Natural killer cell (primary cell): ENCODE measurements at regions not wholly inside any gene's neighbourhood (a gene's known extent, or its start where the extent isn't known, plus 50 kb on each side); places are given as distances from the start of the nearest gene placed in this dataset.
"Not testable (repeated sequence)": the region's sequence is repeated elsewhere in the genome, so short reads cannot be mapped to it uniquely, and the experiment has no call there.

Experiments used
- ATAC-seq, 3 donors: fragments of 150-1000 bp in 2 of 3; fragments of 200-7000 bp in 1 of 3; cut with Tn5 transposase; 1 replicate in 1 of 3; 2 replicates in 2 of 3; pipeline ENCODE4 v1.10.0; 2021; ENCODE audit warnings: mild to moderate bottlenecking in 2 of 3, moderate library complexity in 2 of 3
- DNase-seq, 2 donors: peaks; one replicate each; pipeline versions ENCODE4 v3.0.0 to v3.0.0-alpha.2; 2013 to 2021; ENCODE audit warnings: mixed read lengths in 1 of 2
- H3K27ac ChIP-seq: one replicate; pipeline ENCODE4 v1.5.1; 2013; ENCODE audit warnings: mild to moderate bottlenecking, low read length
- H3K27me3 ChIP-seq: one replicate; pipeline ENCODE4 v1.6.1; 2013; ENCODE audit warnings: low read length; ENCODE audit not compliant: control insufficient read depth, insufficient read depth
- H3K36me3 ChIP-seq: one replicate; pipeline ENCODE4 v1.6.1; 2013; ENCODE audit warnings: low read length; ENCODE audit not compliant: control insufficient read depth, insufficient read depth
- H3K4me1 ChIP-seq: one replicate; pipeline ENCODE4 v1.6.1; 2013; ENCODE audit warnings: low read length; ENCODE audit not compliant: control insufficient read depth, insufficient read depth
- H3K4me3 ChIP-seq: one replicate; pipeline ENCODE4 v1.5.1; 2013; ENCODE audit warnings: low read length
- H3K9me3 ChIP-seq: one replicate; pipeline ENCODE4 v1.6.1; 2013; ENCODE audit warnings: low read length; ENCODE audit not compliant: control insufficient read depth, insufficient read depth
- H3K27ac Mint-ChIP-seq, 2 donors: one replicate each; pipeline ENCODE4 v1.8.0; 2022; ENCODE audit warnings: mild to moderate bottlenecking in 2 of 2, mixed read lengths in 2 of 2, moderate library complexity in 1 of 2
- H3K27me3 Mint-ChIP-seq, 2 donors: one replicate each; pipeline ENCODE4 v1.8.0; 2022; ENCODE audit warnings: low read depth in 2 of 2, mixed read lengths in 2 of 2
- H3K36me3 Mint-ChIP-seq: one replicate; pipeline ENCODE4 v1.8.0; 2022; ENCODE audit warnings: mixed read lengths
- H3K4me1 Mint-ChIP-seq, 2 donors: one replicate each; pipeline ENCODE4 v1.8.0; 2022; ENCODE audit warnings: mixed read lengths in 2 of 2
- H3K4me3 Mint-ChIP-seq: one replicate; pipeline ENCODE4 v1.8.0; 2022; ENCODE audit warnings: mild to moderate bottlenecking, moderate library complexity, mixed read lengths
- H3K9me3 Mint-ChIP-seq, 2 donors: one replicate each; pipeline ENCODE4 v1.8.0; 2022; ENCODE audit warnings: mixed read lengths in 2 of 2
- WGBS: methylation state at CpG from one replicate; pipeline ENCODE4 v1.1.7; 2013; ENCODE audit warnings: missing lambda C conversion rate; ENCODE audit not compliant: insufficient coverage; 5-methylcytosine and 5-hydroxymethylcytosine counted together
- intact Hi-C: fragments of 100-400 bp; cut with micrococcal nuclease; formaldehyde crosslinking; loops from one replicate; pipeline ENCODE4 v1.14.2; 2022
- TF ChIP-seq, protein P1 (sequence below): fragments of 200-600 bp; IDR thresholded peaks from one replicate; pipeline ENCODE4 v1.8.0; 2022; ENCODE audit warnings: antibody characterized with exemption

DNA sequence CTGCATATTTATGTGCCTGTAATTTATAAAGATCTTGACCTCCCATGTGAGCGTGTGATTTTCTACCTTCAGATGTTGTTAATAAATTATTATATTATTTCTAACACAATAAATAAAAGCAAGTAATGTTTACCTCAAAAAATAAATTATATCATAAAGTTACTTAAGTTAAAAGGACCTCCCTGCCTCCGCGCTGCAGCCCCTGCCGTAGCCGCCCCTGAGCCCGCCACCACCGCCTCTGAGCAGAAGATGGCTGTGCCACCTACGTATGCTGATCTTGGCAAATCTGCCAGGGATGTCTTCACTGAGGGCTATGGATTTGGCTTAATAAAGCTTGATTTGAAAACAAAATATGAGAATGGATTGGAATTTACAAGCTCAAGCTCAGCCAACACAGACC lies 119.6 kb upstream of the BRWD3 start:
- Mint-ChIP-seq H3K27me3 (no peaks in the 10 kb centered on the region), H3K4me1 (no peaks in the 10 kb centered on the region), H3K27ac (no peak overlapping the region), H3K4me3 (no peak overlapping the region), H3K36me3 (peaks cover 10% of the 10 kb centered on the region), H3K9me3 (peaks cover 3 to 6% of the 10 kb centered on the region in 2 donors)
- Histone ChIP-seq H3K36me3 (no peaks in the 10 kb centered on the region), H3K4me1 (no peaks in the 10 kb centered on the region), H3K9me3 (peaks cover 6% of the 10 kb centered on the region), H3K27me3 (no peaks in the 10 kb centered on the region), H3K27ac (no peak overlapping the region), H3K4me3 (no peak overlapping the region)
- ATAC-seq (no peak), DNase-seq (no peak)
- intact Hi-C loops = no loop called here
- TF ChIP-seq, protein P1, sequence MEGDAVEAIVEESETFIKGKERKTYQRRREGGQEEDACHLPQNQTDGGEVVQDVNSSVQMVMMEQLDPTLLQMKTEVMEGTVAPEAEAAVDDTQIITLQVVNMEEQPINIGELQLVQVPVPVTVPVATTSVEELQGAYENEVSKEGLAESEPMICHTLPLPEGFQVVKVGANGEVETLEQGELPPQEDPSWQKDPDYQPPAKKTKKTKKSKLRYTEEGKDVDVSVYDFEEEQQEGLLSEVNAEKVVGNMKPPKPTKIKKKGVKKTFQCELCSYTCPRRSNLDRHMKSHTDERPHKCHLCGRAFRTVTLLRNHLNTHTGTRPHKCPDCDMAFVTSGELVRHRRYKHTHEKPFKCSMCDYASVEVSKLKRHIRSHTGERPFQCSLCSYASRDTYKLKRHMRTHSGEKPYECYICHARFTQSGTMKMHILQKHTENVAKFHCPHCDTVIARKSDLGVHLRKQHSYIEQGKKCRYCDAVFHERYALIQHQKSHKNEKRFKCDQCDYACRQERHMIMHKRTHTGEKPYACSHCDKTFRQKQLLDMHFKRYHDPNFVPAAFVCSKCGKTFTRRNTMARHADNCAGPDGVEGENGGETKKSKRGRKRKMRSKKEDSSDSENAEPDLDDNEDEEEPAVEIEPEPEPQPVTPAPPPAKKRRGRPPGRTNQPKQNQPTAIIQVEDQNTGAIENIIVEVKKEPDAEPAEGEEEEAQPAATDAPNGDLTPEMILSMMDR = no peak
- WGBS = 98% methylated on average over 7 of the region's 8 CpGs

DNA sequence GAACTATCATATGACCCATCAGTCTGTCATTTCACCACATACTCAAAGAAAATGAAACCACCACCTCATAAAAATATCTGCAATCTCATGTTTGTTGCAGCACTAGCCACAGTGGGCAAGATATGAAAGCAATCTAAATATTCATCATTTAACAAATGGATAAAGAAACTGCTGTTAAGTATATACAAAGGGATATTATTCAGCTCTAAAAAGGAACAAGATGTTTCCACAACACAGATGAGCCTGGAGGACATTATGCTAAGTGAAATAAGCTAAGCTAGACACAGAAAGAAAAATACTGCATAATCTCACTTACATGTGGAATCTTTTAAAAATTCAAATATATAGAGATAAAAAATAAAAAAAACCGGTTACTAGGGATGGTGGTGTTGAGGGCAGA lies 108.2 kb upstream of the BRWD3 start:
- Mint-ChIP-seq H3K36me3 (no peaks in the 10 kb centered on the region), H3K27ac (no peak overlapping the region), H3K9me3 (peaks cover 0 to 2% of the 10 kb centered on the region in 2 donors), H3K27me3 (no peaks in the 10 kb centered on the region), H3K4me1 (no peaks in the 10 kb centered on the region), H3K4me3 (no peak overlapping the region)
- TF ChIP-seq, protein P1 = no peak
- intact Hi-C loops = no loop called here
- H3K27ac ChIP-seq = no peak overlapping the region
- peaks cover 3% of the 10 kb centered on the region for H3K9me3 ChIP-seq
- no peak overlapping the region for H3K4me3 ChIP-seq
- no peaks in the 10 kb centered on the region for H3K4me1 ChIP-seq
- ATAC-seq (no peak), DNase-seq (no peak)
- H3K27me3 ChIP-seq = no peaks in the 10 kb centered on the region
- H3K36me3 ChIP-seq = no peaks in the 10 kb centered on the region
- no CpG with 5 or more reads among the region's 1 CpG for WGBS

DNA sequence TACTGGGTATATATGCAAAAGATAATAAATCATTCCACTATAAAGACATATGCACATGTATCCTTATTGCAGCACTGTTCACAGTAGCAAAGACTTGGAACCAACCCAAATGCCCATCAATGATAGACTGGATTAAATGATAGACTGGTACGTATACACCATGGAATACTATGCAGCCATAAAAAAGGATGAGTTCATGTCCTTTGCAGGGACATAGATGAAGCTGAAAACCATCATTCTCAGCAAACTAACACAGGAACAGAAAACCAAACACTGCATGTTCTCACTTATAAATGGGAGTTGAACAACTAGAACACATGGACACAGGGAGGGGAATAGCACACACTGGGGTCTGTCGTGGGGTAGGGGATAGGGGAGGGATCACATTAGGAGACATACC lies 102.7 kb upstream of the BRWD3 start:
- intact Hi-C loops, DNase-seq, H3K4me3 Mint-ChIP-seq, H3K36me3 ChIP-seq, ATAC-seq, H3K4me1 Mint-ChIP-seq, H3K9me3 ChIP-seq, H3K27ac ChIP-seq, H3K36me3 Mint-ChIP-seq, H3K27me3 Mint-ChIP-seq, H3K4me3 ChIP-seq, H3K4me1 ChIP-seq, H3K27ac Mint-ChIP-seq, H3K27me3 ChIP-seq: not testable (repeated sequence)
- H3K9me3 Mint-ChIP-seq = peaks cover 9 to 15% of the 10 kb centered on the region in 2 donors
- WGBS = no CpG with 5 or more reads among the region's 2 CpGs

DNA sequence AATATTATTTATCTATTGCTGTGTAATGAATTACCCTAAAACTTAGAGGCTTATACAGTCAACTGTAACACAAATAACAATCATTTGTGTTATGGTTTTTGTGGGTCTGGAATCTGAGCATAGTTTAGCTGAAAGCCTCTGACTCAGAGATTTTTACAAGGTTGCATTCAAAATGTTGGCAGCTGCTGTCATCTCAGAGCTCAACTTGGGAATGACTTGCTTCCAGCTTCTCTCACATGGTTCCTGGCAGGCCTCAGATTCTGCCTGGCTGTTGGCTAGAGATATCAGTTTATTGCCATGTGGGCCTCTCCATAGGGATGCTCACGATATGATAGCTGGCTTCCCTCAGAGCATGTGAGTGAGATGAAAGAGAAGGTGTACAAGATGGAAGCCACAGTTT lies 70.2 kb upstream of the BRWD3 start:
- WGBS = 67% methylated on average over 1 of the region's 1 CpG
- H3K27ac ChIP-seq = no peak overlapping the region
- H3K9me3 ChIP-seq = no peaks in the 10 kb centered on the region
- ATAC-seq = no peak
- no peak overlapping the region for H3K4me3 ChIP-seq
- H3K4me3 Mint-ChIP-seq = no peak overlapping the region
- peaks cover 0 to 2% of the 10 kb centered on the region in 2 donors for H3K27me3 Mint-ChIP-seq
- no peaks in the 10 kb centered on the region for H3K27me3 ChIP-seq
- H3K9me3 Mint-ChIP-seq = no peaks in the 10 kb centered on the region
- no peaks in the 10 kb centered on the region for H3K36me3 Mint-ChIP-seq
- H3K27ac Mint-ChIP-seq = no peak overlapping the region
- intact Hi-C loops = no loop called here
- no peaks in the 10 kb centered on the region for H3K4me1 ChIP-seq
- no peaks in the 10 kb centered on the region for H3K4me1 Mint-ChIP-seq
- TF ChIP-seq, protein P1 = no peak
- H3K36me3 ChIP-seq = no peaks in the 10 kb centered on the region
- no peak for DNase-seq
